HG03520 (cell line): ENCODE measurements at regions not wholly inside any gene's neighbourhood (a gene's known extent, or its start where the extent isn't known, plus 50 kb on each side); places are given as distances from the start of the nearest gene placed in this dataset.

Source experiments
- ATAC-seq: cut with Tn5 transposase; IDR thresholded peaks from one replicate; pipeline ENCODE4 v1.9.1; 2021; ENCODE audit warnings: mild to moderate bottlenecking, moderate library complexity; ENCODE audit not compliant: unreplicated experiment

GRCh38 chr14:42703501-42703900 lies 1096.8 kb downstream of the LRFN5 start:
- no peak for ATAC-seq

GRCh38 chr14:42687421-42687820 lies 1080.7 kb downstream of the LRFN5 start:
- no peak for ATAC-seq

GRCh38 chr14:42683707-42684106 lies 1077.0 kb downstream of the LRFN5 start:
- no peak for ATAC-seq

- no peak for ATAC-seq
Measured at GRCh38 chr14:42676636-42677035, 1070.0 kb downstream of the LRFN5 start.

- ATAC-seq = no peak
Measured at GRCh38 chr14:42673963-42674362, 1067.3 kb downstream of the LRFN5 start.

- ATAC-seq = no peak
Measured at GRCh38 chr14:42671636-42672035, 1065.0 kb downstream of the LRFN5 start.

- ATAC-seq = no peak
Measured at GRCh38 chr14:42665083-42665482, 1058.4 kb downstream of the LRFN5 start.

- no peak for ATAC-seq
Measured at GRCh38 chr14:42664190-42664589, 1057.5 kb downstream of the LRFN5 start.

GRCh38 chr14:42654707-42655106 lies 1048.0 kb downstream of the LRFN5 start:
- ATAC-seq = no peak

GRCh38 chr14:42642787-42643186 lies 1036.1 kb downstream of the LRFN5 start:
- ATAC-seq = no peak

- ATAC-seq = no peak
Measured at GRCh38 chr14:42633504-42634095, 1026.9 kb downstream of the LRFN5 start.

GRCh38 chr14:42629553-42629952 lies 1022.9 kb downstream of the LRFN5 start:
- ATAC-seq = no peak

- ATAC-seq = no peak
Measured at GRCh38 chr14:42628602-42629001, 1021.9 kb downstream of the LRFN5 start.

GRCh38 chr14:42626986-42627385 lies 1020.3 kb downstream of the LRFN5 start:
- no peak for ATAC-seq

- ATAC-seq = no peak
Measured at GRCh38 chr14:42624980-42625761, 1018.5 kb downstream of the LRFN5 start.

GRCh38 chr14:42617005-42617404 lies 1010.3 kb downstream of the LRFN5 start:
- ATAC-seq = no peak

GRCh38 chr14:42606839-42607238 lies 1000.2 kb downstream of the LRFN5 start:
- no peak for ATAC-seq

- ATAC-seq = no peak
Measured at GRCh38 chr14:42602336-42602845, 995.7 kb downstream of the LRFN5 start.

- ATAC-seq = no peak
Measured at GRCh38 chr14:42572032-42572431, 965.4 kb downstream of the LRFN5 start.

- no peak for ATAC-seq
Measured at GRCh38 chr14:42569227-42569626, 962.6 kb downstream of the LRFN5 start.

GRCh38 chr14:42565556-42565955 lies 958.9 kb downstream of the LRFN5 start:
- no peak for ATAC-seq

- ATAC-seq = no peak
Measured at GRCh38 chr14:42563313-42563712, 956.6 kb downstream of the LRFN5 start.
